SK-N-MC (cell line): ENCODE measurements at regions not wholly inside any gene's neighbourhood (a gene's known extent, or its start where the extent isn't known, plus 50 kb on each side); places are given as distances from the start of the nearest gene placed in this dataset.

Experiments
- EZH2 ChIP-seq: fragments of 200-600 bp; sonication (generic); IDR thresholded peaks from one replicate; pipeline ENCODE4 v1.6.1; 2017; ENCODE audit warnings: antibody characterized with exemption
- POLR2AphosphoS5 ChIP-seq: IDR thresholded peaks from 2 replicates; pipeline ENCODE4 v1.6.1; 2012; ENCODE audit warnings: mild to moderate bottlenecking, low read depth, low read length, borderline replicate concordance

- no peak for TF ChIP-seq EZH2
- no peak for TF ChIP-seq POLR2AphosphoS5
Observed at GRCh38 chr12:30006021-30006420, 222.3 kb upstream of the TMTC1 start.
